MCF 10A (cell line): ENCODE measurements at regions not wholly inside any gene's neighbourhood (a gene's known extent, or its start where the extent isn't known, plus 50 kb on each side); places are given as distances from the start of the nearest gene placed in this dataset.
A peak's percentile ranks its signal among the peaks of the same experiment; 100 is the strongest.

Experiments used
- BruUV-seq: library from RNA; stranded (reverse); fragments of 400-500 nt; replicated peaks from 2 replicates; lab custom pipeline; 2021; lab: Mats Ljungman, UMichigan
- CTCF ChIA-PET: fragments of 300-600 bp; sonication (Branson Sonifier 250); formaldehyde crosslinking; extraction: SDS; loops from one replicate; lab custom pipeline; 2021; ENCODE audit warnings: antibody characterized with exemption, inconsistent platforms; lab: Yijun Ruan, JAX
- POLR2A ChIA-PET: fragments of 300-600, 350-650 bp; sonication (Branson Sonifier 250); formaldehyde crosslinking; extraction: SDS; loops from one replicate; lab custom pipeline; 2020; ENCODE audit warnings: antibody characterized with exemption, inconsistent platforms; lab: Yijun Ruan, JAX
- DNase-seq: peaks from one replicate; pipeline ENCODE4 v3.0.0-alpha.2; 2018; ENCODE audit not compliant: unreplicated experiment
- H3K27ac Mint-ChIP-seq: one replicate; pipeline ENCODE4 v1.8.0; 2022; ENCODE audit warnings: mild to moderate bottlenecking, low read depth, mixed read lengths; ENCODE audit not compliant: unreplicated experiment
- H3K27me3 Mint-ChIP-seq: one replicate; pipeline ENCODE4 v1.8.0; 2022; ENCODE audit warnings: mixed read lengths; ENCODE audit not compliant: insufficient read depth, unreplicated experiment
- H3K36me3 Mint-ChIP-seq: one replicate; pipeline ENCODE4 v1.8.0; 2022; ENCODE audit warnings: mild to moderate bottlenecking, moderate library complexity, mixed read lengths; ENCODE audit not compliant: insufficient read depth, unreplicated experiment
- H3K4me1 Mint-ChIP-seq: one replicate; pipeline ENCODE4 v1.8.0; 2022; ENCODE audit warnings: mixed read lengths; ENCODE audit not compliant: insufficient read depth, unreplicated experiment
- H3K4me3 Mint-ChIP-seq: one replicate; pipeline ENCODE4 v1.8.0; 2022; ENCODE audit warnings: mild to moderate bottlenecking, moderate library complexity, mixed read lengths; ENCODE audit not compliant: unreplicated experiment
- H3K9me3 Mint-ChIP-seq: one replicate; pipeline ENCODE4 v1.8.0; 2022; ENCODE audit warnings: mixed read lengths; ENCODE audit not compliant: unreplicated experiment
- intact Hi-C: fragments of 100-400 bp; cut with micrococcal nuclease; formaldehyde crosslinking; loops from 2 replicates; pipeline ENCODE4 v1.14.1; 2022
- TF ChIP-seq, protein P1 (sequence below): fragments of 200-600 bp; IDR thresholded peaks from one replicate; pipeline ENCODE4 v1.8.0; 2022; ENCODE audit warnings: antibody characterized with exemption, mild to moderate bottlenecking; ENCODE audit not compliant: unreplicated experiment

- Mint-ChIP-seq H3K27ac (no peak overlapping the region), H3K4me1 (peaks cover 13% of the 10 kb centered on the region)
These were observed 228.8 kb downstream of the CDH11 start for GRCh38 chr16:64892835-64893785.

DNA sequence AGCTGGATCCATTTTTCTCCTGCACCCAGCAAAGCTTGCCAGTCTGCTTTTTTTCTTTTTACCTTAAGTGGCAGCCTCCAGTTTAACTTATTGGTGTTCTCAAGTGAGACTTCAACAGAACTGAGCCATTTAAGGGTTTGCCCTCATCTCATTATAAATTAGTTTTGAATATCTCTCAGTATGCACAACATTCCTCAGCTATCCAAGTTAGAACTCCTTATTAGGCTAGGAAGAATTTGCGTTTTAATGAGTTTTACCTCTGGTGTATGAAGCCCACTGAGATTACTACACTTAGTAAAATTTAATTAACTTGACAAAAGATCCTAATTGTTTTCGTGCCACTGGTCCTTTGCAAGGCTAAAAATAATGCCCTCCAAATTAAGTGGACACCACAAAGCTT is 232.4 kb downstream of the CDH11 start:
- no peak overlapping the region for H3K4me3 Mint-ChIP-seq
- BruUV-seq, result no TSS peak
- peaks cover 13% of the 10 kb centered on the region for H3K4me1 Mint-ChIP-seq

More at GRCh38 chr16:64892835-64893785, 228.8 kb downstream of the CDH11 start:
- BruUV-seq, result no TSS peak
- peak overlapping the region; percentile 17 for H3K4me3 Mint-ChIP-seq
- ChIA-PET CTCF (interaction anchor here (0.5 to 0.8 kb wide), 2 partner anchors 53 to 54 kb away, joined by 3 to 4 read pairs; no protein-coding TSS in a partner anchor), POLR2A (no interaction called here)
- TF ChIP-seq, protein P1, sequence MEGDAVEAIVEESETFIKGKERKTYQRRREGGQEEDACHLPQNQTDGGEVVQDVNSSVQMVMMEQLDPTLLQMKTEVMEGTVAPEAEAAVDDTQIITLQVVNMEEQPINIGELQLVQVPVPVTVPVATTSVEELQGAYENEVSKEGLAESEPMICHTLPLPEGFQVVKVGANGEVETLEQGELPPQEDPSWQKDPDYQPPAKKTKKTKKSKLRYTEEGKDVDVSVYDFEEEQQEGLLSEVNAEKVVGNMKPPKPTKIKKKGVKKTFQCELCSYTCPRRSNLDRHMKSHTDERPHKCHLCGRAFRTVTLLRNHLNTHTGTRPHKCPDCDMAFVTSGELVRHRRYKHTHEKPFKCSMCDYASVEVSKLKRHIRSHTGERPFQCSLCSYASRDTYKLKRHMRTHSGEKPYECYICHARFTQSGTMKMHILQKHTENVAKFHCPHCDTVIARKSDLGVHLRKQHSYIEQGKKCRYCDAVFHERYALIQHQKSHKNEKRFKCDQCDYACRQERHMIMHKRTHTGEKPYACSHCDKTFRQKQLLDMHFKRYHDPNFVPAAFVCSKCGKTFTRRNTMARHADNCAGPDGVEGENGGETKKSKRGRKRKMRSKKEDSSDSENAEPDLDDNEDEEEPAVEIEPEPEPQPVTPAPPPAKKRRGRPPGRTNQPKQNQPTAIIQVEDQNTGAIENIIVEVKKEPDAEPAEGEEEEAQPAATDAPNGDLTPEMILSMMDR, result no peak
- peaks cover 11% of the 10 kb centered on the region for H3K9me3 Mint-ChIP-seq
- H3K27me3 Mint-ChIP-seq, result no peaks in the 10 kb centered on the region
- peak; percentile 74 for DNase-seq
- intact Hi-C loops, result no loop called here
- peaks cover 6% of the 10 kb centered on the region for H3K36me3 Mint-ChIP-seq

DNA sequence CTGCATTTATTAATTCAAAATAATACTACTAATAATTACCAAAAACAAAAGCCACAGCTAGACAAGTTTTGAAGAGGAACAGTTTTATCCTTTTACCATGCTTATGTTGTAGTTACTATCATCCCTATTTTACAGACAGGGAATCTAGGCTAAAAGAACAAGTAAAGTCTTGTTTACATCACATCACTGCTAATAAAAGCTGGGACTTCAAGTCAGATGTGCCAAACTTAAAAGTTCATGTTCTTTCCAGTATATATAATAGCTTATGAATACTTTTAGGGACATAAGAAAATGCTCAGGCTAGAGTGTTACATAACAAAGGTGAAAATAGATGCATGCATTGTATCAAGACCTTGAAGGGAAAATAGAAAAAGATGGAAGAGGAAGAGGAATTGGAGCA is 234.2 kb downstream of the CDH11 start:
- Mint-ChIP-seq H3K27me3 (no peaks in the 10 kb centered on the region), H3K9me3 (peaks cover 27% of the 10 kb centered on the region), H3K4me3 (no peak overlapping the region), H3K27ac (no peak overlapping the region), H3K36me3 (no peaks in the 10 kb centered on the region), H3K4me1 (peaks cover 5% of the 10 kb centered on the region)
- CTCF ChIA-PET, result interaction anchor here (0.6 kb wide), 1 partner anchor 43 kb away, joined by 3 read pairs; no protein-coding TSS in a partner anchor
- intact Hi-C loops, result no loop called here
- POLR2A ChIA-PET, result no interaction called here
- TF ChIP-seq, protein P1, result no peak
- DNase-seq, result no peak
- BruUV-seq, result no TSS peak

More for the DNA sequence above, 232.4 kb downstream of the CDH11 start:
- Mint-ChIP-seq H3K36me3 (no peaks in the 10 kb centered on the region), H3K27me3 (no peaks in the 10 kb centered on the region), H3K9me3 (peaks cover 18% of the 10 kb centered on the region), H3K27ac (no peak overlapping the region)
- DNase-seq, result no peak
- ChIA-PET POLR2A (no interaction called here), CTCF (no interaction called here)
- intact Hi-C loops, result no loop called here
- TF ChIP-seq, protein P1, result no peak

- intact Hi-C loops, result no loop called here
- Mint-ChIP-seq H3K4me1 (peaks cover 6% of the 10 kb centered on the region), H3K9me3 (peaks cover 12% of the 10 kb centered on the region), H3K27ac (no peak overlapping the region), H3K36me3 (no peaks in the 10 kb centered on the region), H3K27me3 (no peaks in the 10 kb centered on the region), H3K4me3 (no peak overlapping the region)
- ChIA-PET POLR2A (no interaction called here), CTCF (interaction anchor here (1.1 kb wide), 1 partner anchor 11 kb away, joined by 3 read pairs; no protein-coding TSS in a partner anchor)
- DNase-seq, result no peak
- TF ChIP-seq, protein P1, result no peak
- no TSS peak for BruUV-seq
These were observed 239.6 kb downstream of the CDH11 start for GRCh38 chr16:64882078-64882784.
